H9 (cell line): ENCODE measurements at regions not wholly inside any gene's neighbourhood (a gene's known extent, or its start where the extent isn't known, plus 50 kb on each side); places are given as distances from the start of the nearest gene placed in this dataset.

Experiments
- DNase-seq: peaks from one replicate; pipeline ENCODE4 v3.0.0-alpha.2; 2017
- H2AFZ ChIP-seq: one replicate; pipeline ENCODE4 v1.6.1; 2013; ENCODE audit warnings: mild to moderate bottlenecking, low read length, control low read depth, moderate library complexity
- H2AK5ac ChIP-seq: 2 replicates; pipeline ENCODE4 v1.6.1; 2013; ENCODE audit warnings: low read length, control low read depth, mixed read lengths; ENCODE audit not compliant: insufficient read length
- H2BK120ac ChIP-seq: one replicate; pipeline ENCODE4 v1.6.1; 2013; ENCODE audit warnings: low read depth, mild to moderate bottlenecking, low read length, control low read depth, inconsistent platforms; ENCODE audit not compliant: poor library complexity, severe bottlenecking
- H2BK12ac ChIP-seq: 2 replicates; pipeline ENCODE4 v1.6.1; 2013; ENCODE audit warnings: low read length, control low read depth, mixed read lengths, low read depth; ENCODE audit not compliant: insufficient read length
- H2BK15ac ChIP-seq: 2 replicates; pipeline ENCODE4 v1.6.1; 2013; ENCODE audit warnings: low read depth, low read length, control low read depth
- H2BK20ac ChIP-seq: one replicate; pipeline ENCODE4 v1.6.1; 2013; ENCODE audit warnings: low read depth, mild to moderate bottlenecking, low read length, control low read depth, inconsistent platforms; ENCODE audit not compliant: poor library complexity, severe bottlenecking
- H2BK5ac ChIP-seq: 2 replicates; pipeline ENCODE4 v1.6.1; 2013; ENCODE audit warnings: low read length, control low read depth, mixed read lengths; ENCODE audit not compliant: insufficient read length
- H3K14ac ChIP-seq: 2 replicates; pipeline ENCODE4 v1.6.1; 2013; ENCODE audit warnings: low read length, control low read depth; ENCODE audit not compliant: insufficient read depth
- H3K18ac ChIP-seq: 2 replicates; pipeline ENCODE4 v1.6.1; 2013; ENCODE audit warnings: low read depth, mild to moderate bottlenecking, mixed read lengths, low read length, control low read depth; ENCODE audit not compliant: insufficient read length
- H3K23ac ChIP-seq: 2 replicates; pipeline ENCODE4 v1.6.1; 2013; ENCODE audit warnings: low read length, control low read depth, mixed read lengths, low read depth; ENCODE audit not compliant: insufficient read length
- H3K23me2 ChIP-seq: 2 replicates; pipeline ENCODE4 v1.6.1; 2013; ENCODE audit warnings: low read depth, mild to moderate bottlenecking, mixed read lengths, low read length, control low read depth; ENCODE audit not compliant: insufficient read length, poor library complexity, severe bottlenecking
- H3K27ac ChIP-seq: 2 replicates; pipeline ENCODE4 v1.5.1; 2013; ENCODE audit warnings: low read length, control low read depth, mixed read lengths, low read depth; ENCODE audit not compliant: insufficient read length
- H3K27me3 ChIP-seq: 2 replicates; pipeline ENCODE4 v1.6.1; 2013; ENCODE audit warnings: low read length, control low read depth, inconsistent platforms; ENCODE audit not compliant: insufficient read depth
- H3K4ac ChIP-seq: 2 replicates; pipeline ENCODE4 v1.6.1; 2013; ENCODE audit warnings: low read depth, mild to moderate bottlenecking, control low read depth, inconsistent platforms, low read length, moderate library complexity
- H3K4me1 ChIP-seq: 2 replicates; pipeline ENCODE4 v1.6.1; 2013; ENCODE audit warnings: low read length, control low read depth, inconsistent platforms; ENCODE audit not compliant: insufficient read depth
- H3K4me2 ChIP-seq: 2 replicates; pipeline ENCODE4 v1.6.1; 2013; ENCODE audit warnings: low read length, control low read depth, mixed read lengths; ENCODE audit not compliant: insufficient read length, insufficient read depth
- H3K56ac ChIP-seq: 2 replicates; pipeline ENCODE4 v1.6.1; 2013; ENCODE audit warnings: low read depth, mild to moderate bottlenecking, mixed read lengths, low read length, control low read depth; ENCODE audit not compliant: insufficient read length
- H3K79me1 ChIP-seq: 2 replicates; pipeline ENCODE4 v1.6.1; 2013; ENCODE audit warnings: low read depth, mild to moderate bottlenecking, moderate library complexity, low read length, control low read depth, inconsistent platforms; ENCODE audit not compliant: insufficient read depth, poor library complexity, severe bottlenecking
- H3K79me2 ChIP-seq: 2 replicates; pipeline ENCODE4 v1.6.1; 2013; ENCODE audit warnings: low read length, control low read depth, inconsistent platforms; ENCODE audit not compliant: insufficient read depth
- H3K9ac ChIP-seq: 2 replicates; pipeline ENCODE4 v1.6.1; 2013; ENCODE audit warnings: low read length, control low read depth, mixed read lengths; ENCODE audit not compliant: insufficient read length; ENCODE audit errors: extremely low read depth
- H3K9me3 ChIP-seq: one replicate; pipeline ENCODE4 v1.6.1; 2013; ENCODE audit warnings: low read depth, low read length, inconsistent platforms; ENCODE audit not compliant: control insufficient read depth
- H3T11ph ChIP-seq: one replicate; pipeline ENCODE4 v1.6.1; 2013; ENCODE audit warnings: mild to moderate bottlenecking, low read length, control low read depth, inconsistent platforms
- H4K20me1 ChIP-seq: one replicate; pipeline ENCODE4 v1.6.1; 2013; ENCODE audit not compliant: control insufficient read depth, insufficient read length, insufficient read depth
- H4K5ac ChIP-seq: 2 replicates; pipeline ENCODE4 v1.6.1; 2013; ENCODE audit warnings: low read depth, mild to moderate bottlenecking, mixed read lengths, low read length, control low read depth; ENCODE audit not compliant: insufficient read length
- H4K8ac ChIP-seq: replicated peaks from 2 replicates; pipeline ENCODE4 v1.6.1; 2013; ENCODE audit warnings: low read length, control low read depth, mixed read lengths, low read depth; ENCODE audit not compliant: insufficient read length
- H4K91ac ChIP-seq: 2 replicates; pipeline ENCODE4 v1.6.1; 2013; ENCODE audit warnings: low read depth, mild to moderate bottlenecking, moderate library complexity, mixed read lengths, low read length, control low read depth; ENCODE audit not compliant: insufficient read length
- H3K27ac Mint-ChIP-seq, 3 experiments: 2 replicates in 2 of 3; 3 replicates in 1 of 3; pipeline ENCODE4 v1.8.0; 2020 to 2021; ENCODE audit warnings: mixed read lengths in 3 of 3, mild to moderate bottlenecking in 1 of 3, moderate library complexity in 1 of 3
- H3K27me3 Mint-ChIP-seq: 2 replicates; pipeline ENCODE4 v1.8.0; 2021; ENCODE audit warnings: low read depth, mild to moderate bottlenecking, moderate library complexity, mixed read lengths
- H3K36me3 Mint-ChIP-seq, 3 experiments: 2 replicates in 2 of 3; 3 replicates in 1 of 3; pipeline ENCODE4 v1.8.0; 2020 to 2021; ENCODE audit warnings: low read depth in 3 of 3, mixed read lengths in 3 of 3; ENCODE audit not compliant: insufficient read depth in 1 of 3
- H3K4me1 Mint-ChIP-seq, 2 experiments: 2 replicates each; pipeline ENCODE4 v1.8.0; 2020; ENCODE audit warnings: mixed read lengths in 2 of 2
- H3K4me3 Mint-ChIP-seq, 2 experiments: 2 replicates in 1 of 2; 3 replicates in 1 of 2; pipeline ENCODE4 v1.8.0; 2020 to 2021; ENCODE audit warnings: mild to moderate bottlenecking in 2 of 2, mixed read lengths in 2 of 2, moderate library complexity in 1 of 2
- H3K9me3 Mint-ChIP-seq, 2 experiments: 2 replicates in 1 of 2; 3 replicates in 1 of 2; pipeline ENCODE4 v1.8.0; 2020; ENCODE audit warnings: mild to moderate bottlenecking in 2 of 2, mixed read lengths in 2 of 2, moderate library complexity in 1 of 2
- WGBS: extraction: QIAGEN DNeasy Blood & Tissue Kit; methylation state at CpG from one replicate; pipeline ENCODE4 v1.1.7; 2013; ENCODE audit warnings: missing lambda C conversion rate, low lambda C conversion rate, mixed read lengths; ENCODE audit not compliant: insufficient read length; ENCODE audit errors: extremely low coverage; 5-methylcytosine and 5-hydroxymethylcytosine counted together
- TF ChIP-seq, protein P1 (sequence below): fragments of 200-600 bp; sonication (generic); conservative IDR thresholded peaks from 3 replicates; pipeline ENCODE4 v1.8.0; 2021; ENCODE audit warnings: antibody characterized with exemption, mild to moderate bottlenecking

DNA sequence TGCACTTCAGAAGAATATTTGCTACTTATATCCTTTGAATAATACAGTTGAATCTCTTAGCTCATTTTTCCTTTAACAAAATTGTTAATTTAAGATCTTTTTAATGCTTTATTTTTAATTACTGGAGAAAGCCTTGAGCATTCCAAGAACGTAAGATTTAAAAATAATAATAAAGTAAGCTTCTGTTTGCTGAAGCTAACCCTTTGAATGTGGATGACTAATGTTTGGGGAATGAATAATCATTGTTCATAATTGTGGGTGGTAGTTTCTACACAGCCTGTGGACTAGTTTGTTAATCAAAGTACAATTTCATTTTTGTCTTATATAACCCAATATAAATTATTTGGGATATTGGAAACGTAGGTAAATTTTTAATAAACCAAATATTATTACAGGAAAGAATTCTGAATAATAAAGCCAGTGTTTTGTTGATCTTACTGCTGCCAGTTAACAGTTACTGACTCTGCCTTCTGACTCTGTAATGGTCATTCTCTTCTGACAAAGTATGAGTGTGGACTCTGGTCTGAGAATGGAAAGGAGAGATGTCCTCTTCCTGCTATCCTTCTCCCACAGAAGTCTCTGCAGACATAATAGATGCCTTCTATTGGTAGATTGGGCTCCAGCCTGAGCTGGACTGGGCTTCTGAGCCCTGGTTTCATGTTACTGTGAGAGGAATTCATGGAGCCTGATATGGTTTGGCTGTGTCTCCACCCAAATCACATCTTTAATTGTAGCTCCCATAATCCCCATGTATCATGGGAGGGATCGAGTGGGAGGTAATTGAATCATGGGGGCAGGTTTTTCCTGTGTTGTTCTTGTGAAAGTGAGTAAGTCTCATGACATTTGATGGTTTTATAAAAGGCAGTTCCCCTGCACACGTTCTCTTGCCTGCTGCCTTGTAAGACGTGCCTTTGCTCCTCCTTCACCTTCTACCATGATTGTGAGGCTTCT is 292.7 kb upstream of the SLC39A10 start:
- H3K56ac ChIP-seq: no peak overlapping the region
- no peak overlapping the region for H2BK120ac ChIP-seq
- H3K4me2 ChIP-seq: no peak overlapping the region
- WGBS: no CpG with 5 or more reads among the region's 5 CpGs
- no peak overlapping the region for H3K4ac ChIP-seq
- H3K23me2 ChIP-seq: no peaks in the 10 kb centered on the region
- H2BK20ac ChIP-seq: no peak overlapping the region
- H3K23ac ChIP-seq: no peak overlapping the region
- TF ChIP-seq, protein P1, sequence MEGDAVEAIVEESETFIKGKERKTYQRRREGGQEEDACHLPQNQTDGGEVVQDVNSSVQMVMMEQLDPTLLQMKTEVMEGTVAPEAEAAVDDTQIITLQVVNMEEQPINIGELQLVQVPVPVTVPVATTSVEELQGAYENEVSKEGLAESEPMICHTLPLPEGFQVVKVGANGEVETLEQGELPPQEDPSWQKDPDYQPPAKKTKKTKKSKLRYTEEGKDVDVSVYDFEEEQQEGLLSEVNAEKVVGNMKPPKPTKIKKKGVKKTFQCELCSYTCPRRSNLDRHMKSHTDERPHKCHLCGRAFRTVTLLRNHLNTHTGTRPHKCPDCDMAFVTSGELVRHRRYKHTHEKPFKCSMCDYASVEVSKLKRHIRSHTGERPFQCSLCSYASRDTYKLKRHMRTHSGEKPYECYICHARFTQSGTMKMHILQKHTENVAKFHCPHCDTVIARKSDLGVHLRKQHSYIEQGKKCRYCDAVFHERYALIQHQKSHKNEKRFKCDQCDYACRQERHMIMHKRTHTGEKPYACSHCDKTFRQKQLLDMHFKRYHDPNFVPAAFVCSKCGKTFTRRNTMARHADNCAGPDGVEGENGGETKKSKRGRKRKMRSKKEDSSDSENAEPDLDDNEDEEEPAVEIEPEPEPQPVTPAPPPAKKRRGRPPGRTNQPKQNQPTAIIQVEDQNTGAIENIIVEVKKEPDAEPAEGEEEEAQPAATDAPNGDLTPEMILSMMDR: no peak
- H3K4me1 Mint-ChIP-seq: no peaks in the 10 kb centered on the region
- H3K27me3 ChIP-seq: no peaks in the 10 kb centered on the region
- H4K20me1 ChIP-seq: no peaks in the 10 kb centered on the region
- no peaks in the 10 kb centered on the region for H3K4me1 ChIP-seq
- H3T11ph ChIP-seq: no peak overlapping the region
- no peak overlapping the region for H3K4me3 Mint-ChIP-seq
- no peaks in the 10 kb centered on the region for H3K9me3 ChIP-seq
- H3K79me2 ChIP-seq: no peaks in the 10 kb centered on the region
- no peak overlapping the region for H3K14ac ChIP-seq
- H3K9ac ChIP-seq: no peak overlapping the region
- peaks cover 2% of the 10 kb centered on the region; the same call in 1 of the 2 replicates for H3K27me3 Mint-ChIP-seq
- no peaks in the 10 kb centered on the region for H3K79me1 ChIP-seq
- H2BK5ac ChIP-seq: no peak overlapping the region
- no peak overlapping the region for H2BK12ac ChIP-seq
- no peak for DNase-seq
- no peak overlapping the region for H3K18ac ChIP-seq
- H3K9me3 Mint-ChIP-seq: peaks cover 0 to 8% of the 10 kb centered on the region in 2 experiments; a peak in 4 of 5 replicates
- H3K27ac ChIP-seq: no peak overlapping the region
- H4K5ac ChIP-seq: no peak overlapping the region
- H2BK15ac ChIP-seq: no peak overlapping the region; the same call in 1 of the 2 replicates
- no peak overlapping the region for H4K8ac ChIP-seq
- H2AFZ ChIP-seq: no peak overlapping the region
- H3K36me3 Mint-ChIP-seq: peaks cover 0 to 15% (median 4%) of the 10 kb centered on the region in 3 experiments; a peak in 3 of 7 replicates
- H2AK5ac ChIP-seq: no peak overlapping the region
- H4K91ac ChIP-seq: no peak overlapping the region
- H3K27ac Mint-ChIP-seq: peak overlapping the region in 1 of 3 experiments; percentile 66; a peak in 2 of 7 replicates
